ENCODE measurements at regions not wholly inside any gene's neighbourhood (a gene's known extent, or its start where the extent isn't known, plus 50 kb on each side); places are given as distances from the start of the nearest gene placed in this dataset.

DNA sequence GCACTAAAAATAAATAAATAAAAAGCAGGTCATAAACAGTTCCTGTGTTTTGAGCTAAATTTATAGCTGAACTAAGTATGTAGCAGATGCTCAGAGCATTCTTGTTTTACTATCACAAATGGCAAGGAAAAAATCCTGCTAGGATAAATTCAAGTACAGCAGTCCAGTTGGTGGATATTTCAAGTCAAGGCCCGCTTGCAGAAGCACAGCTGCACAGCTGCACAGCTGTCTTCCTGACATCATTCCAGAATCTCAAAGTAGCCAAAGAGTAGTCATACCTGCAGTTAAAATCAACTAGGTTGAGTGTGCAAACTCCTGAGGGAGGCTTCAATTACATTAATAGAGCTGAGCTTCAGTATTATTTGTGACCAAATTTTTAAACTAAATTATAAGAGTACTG lies 297.7 kb upstream of the MANEA start (continued):
- TF ChIP-seq, protein P1, sequence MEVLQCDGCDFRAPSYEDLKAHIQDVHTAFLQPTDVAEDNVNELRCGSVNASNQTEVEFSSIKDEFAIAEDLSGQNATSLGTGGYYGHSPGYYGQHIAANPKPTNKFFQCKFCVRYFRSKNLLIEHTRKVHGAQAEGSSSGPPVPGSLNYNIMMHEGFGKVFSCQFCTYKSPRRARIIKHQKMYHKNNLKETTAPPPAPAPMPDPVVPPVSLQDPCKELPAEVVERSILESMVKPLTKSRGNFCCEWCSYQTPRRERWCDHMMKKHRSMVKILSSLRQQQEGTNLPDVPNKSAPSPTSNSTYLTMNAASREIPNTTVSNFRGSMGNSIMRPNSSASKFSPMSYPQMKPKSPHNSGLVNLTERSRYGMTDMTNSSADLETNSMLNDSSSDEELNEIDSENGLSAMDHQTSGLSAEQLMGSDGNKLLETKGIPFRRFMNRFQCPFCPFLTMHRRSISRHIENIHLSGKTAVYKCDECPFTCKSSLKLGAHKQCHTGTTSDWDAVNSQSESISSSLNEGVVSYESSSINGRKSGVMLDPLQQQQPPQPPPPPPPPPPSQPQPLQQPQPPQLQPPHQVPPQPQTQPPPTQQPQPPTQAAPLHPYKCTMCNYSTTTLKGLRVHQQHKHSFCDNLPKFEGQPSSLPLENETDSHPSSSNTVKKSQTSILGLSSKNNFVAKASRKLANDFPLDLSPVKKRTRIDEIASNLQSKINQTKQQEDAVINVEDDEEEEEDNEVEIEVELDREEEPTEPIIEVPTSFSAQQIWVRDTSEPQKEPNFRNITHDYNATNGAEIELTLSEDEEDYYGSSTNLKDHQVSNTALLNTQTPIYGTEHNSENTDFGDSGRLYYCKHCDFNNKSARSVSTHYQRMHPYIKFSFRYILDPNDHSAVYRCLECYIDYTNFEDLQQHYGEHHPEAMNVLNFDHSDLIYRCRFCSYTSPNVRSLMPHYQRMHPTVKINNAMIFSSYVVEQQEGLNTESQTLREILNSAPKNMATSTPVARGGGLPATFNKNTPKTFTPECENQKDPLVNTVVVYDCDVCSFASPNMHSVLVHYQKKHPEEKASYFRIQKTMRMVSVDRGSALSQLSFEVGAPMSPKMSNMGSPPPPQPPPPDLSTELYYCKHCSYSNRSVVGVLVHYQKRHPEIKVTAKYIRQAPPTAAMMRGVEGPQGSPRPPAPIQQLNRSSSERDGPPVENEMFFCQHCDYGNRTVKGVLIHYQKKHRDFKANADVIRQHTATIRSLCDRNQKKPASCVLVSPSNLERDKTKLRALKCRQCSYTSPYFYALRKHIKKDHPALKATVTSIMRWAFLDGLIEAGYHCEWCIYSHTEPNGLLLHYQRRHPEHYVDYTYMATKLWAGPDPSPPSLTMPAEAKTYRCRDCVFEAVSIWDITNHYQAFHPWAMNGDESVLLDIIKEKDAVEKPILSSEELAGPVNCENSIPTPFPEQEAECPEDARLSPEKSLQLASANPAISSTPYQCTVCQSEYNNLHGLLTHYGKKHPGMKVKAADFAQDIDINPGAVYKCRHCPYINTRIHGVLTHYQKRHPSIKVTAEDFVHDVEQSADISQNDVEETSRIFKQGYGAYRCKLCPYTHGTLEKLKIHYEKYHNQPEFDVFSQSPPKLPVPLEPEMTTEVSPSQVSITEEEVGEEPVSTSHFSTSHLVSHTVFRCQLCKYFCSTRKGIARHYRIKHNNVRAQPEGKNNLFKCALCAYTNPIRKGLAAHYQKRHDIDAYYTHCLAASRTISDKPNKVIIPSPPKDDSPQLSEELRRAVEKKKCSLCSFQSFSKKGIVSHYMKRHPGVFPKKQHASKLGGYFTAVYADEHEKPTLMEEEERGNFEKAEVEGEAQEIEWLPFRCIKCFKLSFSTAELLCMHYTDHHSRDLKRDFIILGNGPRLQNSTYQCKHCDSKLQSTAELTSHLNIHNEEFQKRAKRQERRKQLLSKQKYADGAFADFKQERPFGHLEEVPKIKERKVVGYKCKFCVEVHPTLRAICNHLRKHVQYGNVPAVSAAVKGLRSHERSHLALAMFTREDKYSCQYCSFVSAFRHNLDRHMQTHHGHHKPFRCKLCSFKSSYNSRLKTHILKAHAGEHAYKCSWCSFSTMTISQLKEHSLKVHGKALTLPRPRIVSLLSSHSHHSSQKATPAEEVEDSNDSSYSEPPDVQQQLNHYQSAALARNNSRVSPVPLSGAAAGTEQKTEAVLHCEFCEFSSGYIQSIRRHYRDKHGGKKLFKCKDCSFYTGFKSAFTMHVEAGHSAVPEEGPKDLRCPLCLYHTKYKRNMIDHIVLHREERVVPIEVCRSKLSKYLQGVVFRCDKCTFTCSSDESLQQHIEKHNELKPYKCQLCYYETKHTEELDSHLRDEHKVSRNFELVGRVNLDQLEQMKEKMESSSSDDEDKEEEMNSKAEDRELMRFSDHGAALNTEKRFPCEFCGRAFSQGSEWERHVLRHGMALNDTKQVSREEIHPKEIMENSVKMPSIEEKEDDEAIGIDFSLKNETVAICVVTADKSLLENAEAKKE (CRISPR knock-in tag; IDR thresholded peaks at IDR 0.05) = no peak

- H3K27ac Mint-ChIP-seq = no peak overlapping the region
- H4K20me1 ChIP-seq (replicated peaks; ENCODE audit: insufficient read depth) = no peaks in the 10 kb centered on the region
- peaks cover 10% of the 10 kb centered on the region for H3K4me1 Mint-ChIP-seq
- H3K27me3 ChIP-seq (ENCODE audit: insufficient read depth) = no peaks in the 10 kb centered on the region
- H3K36me3 Mint-ChIP-seq (ENCODE audit: low read depth) = no peaks in the 10 kb centered on the region
- no peaks in the 10 kb centered on the region for H3K9me2 ChIP-seq (ENCODE audit: insufficient read depth)
- H3K36me3 ChIP-seq (ENCODE audit: insufficient read depth) = no peaks in the 10 kb centered on the region
- no peaks in the 10 kb centered on the region for H3K9me3 Mint-ChIP-seq
- no peak overlapping the region for H3K4me3 ChIP-seq
- H3K79me2 ChIP-seq (replicated peaks; ENCODE audit: insufficient read depth) = no peaks in the 10 kb centered on the region
- H3K27ac ChIP-seq (ENCODE audit: low read depth) = no peak overlapping the region
- H3K4me2 ChIP-seq = no peak overlapping the region
- peaks cover 3% of the 10 kb centered on the region for H3K27me3 Mint-ChIP-seq (ENCODE audit: insufficient read depth, low read depth, poor library complexity)
- no peaks in the 10 kb centered on the region for H3F3A ChIP-seq (replicated peaks; ENCODE audit: low read depth)
- ATAC-seq (peak; percentile 83), DNase-seq (ENCODE audit: low spot score) (peak; percentile 82)
- TF ChIP-seq STAT1 (IDR thresholded peaks at IDR 0.05; ENCODE audit: unreplicated experiment) (no peak), CTCF (conservative IDR thresholded peaks at IDR 0.05; ENCODE audit: low read depth in 2 of 2) (peak; percentile 71 to 73)
- H2AFZ ChIP-seq = no peak overlapping the region
- H3K4me3 Mint-ChIP-seq = no peak overlapping the region
- H3K4me1 ChIP-seq (ENCODE audit: insufficient read depth) = peaks cover 5% of the 10 kb centered on the region
Measured at GRCh38 chr6:95280686-95281273, 296.6 kb upstream of the MANEA start.

All from GM23338 (cell line).